Stimulated activated CD8-positive, alpha-beta memory T cell treated with anti-CD3 and anti-CD28 coated beads, Interleukin-4, amount 100 ng/mL, for 1 hour (primary cell): ENCODE measurements at regions not wholly inside any gene's neighbourhood (a gene's known extent, or its start where the extent isn't known, plus 50 kb on each side); places are given as distances from the start of the nearest gene placed in this dataset.
"Not testable (repeated sequence)": the region's sequence is repeated elsewhere in the genome, so short reads cannot be mapped to it uniquely, and the experiment has no call there.

Experiments
- DNase-seq, 2 donors: peaks; one replicate each; pipeline ENCODE4 v3.0.0-alpha.2; 2020; ENCODE audit warnings: low read depth in 2 of 2, low spot score in 1 of 2

- DNase-seq: no peak
Measured at GRCh38 chr6:139962654-139963347, 588.4 kb upstream of the CITED2 start.

DNA sequence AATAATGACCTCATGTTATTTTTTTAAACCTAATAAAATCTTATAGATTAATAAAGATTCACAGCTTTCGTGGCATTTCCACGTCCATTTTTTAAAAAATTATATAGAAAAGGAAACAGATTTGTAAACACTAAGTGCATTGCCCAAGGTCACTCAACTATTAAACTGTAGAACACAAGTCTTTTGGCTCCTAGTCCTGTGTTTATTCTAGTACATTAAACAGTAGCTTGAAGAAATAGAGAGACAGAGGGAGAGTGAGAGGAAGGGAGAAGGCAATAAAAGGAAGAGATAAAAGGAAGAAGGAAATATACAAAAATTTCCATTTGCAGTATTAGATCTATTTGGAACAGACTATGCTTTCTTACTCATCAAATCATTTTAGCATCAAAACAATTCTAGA lies 586.7 kb upstream of the CITED2 start:
- no peak for DNase-seq

GRCh38 chr6:139960671-139961070 lies 586.2 kb upstream of the CITED2 start:
- no peak for DNase-seq

GRCh38 chr6:139955366-139956155 lies 581.1 kb upstream of the CITED2 start:
- DNase-seq: no peak

DNA sequence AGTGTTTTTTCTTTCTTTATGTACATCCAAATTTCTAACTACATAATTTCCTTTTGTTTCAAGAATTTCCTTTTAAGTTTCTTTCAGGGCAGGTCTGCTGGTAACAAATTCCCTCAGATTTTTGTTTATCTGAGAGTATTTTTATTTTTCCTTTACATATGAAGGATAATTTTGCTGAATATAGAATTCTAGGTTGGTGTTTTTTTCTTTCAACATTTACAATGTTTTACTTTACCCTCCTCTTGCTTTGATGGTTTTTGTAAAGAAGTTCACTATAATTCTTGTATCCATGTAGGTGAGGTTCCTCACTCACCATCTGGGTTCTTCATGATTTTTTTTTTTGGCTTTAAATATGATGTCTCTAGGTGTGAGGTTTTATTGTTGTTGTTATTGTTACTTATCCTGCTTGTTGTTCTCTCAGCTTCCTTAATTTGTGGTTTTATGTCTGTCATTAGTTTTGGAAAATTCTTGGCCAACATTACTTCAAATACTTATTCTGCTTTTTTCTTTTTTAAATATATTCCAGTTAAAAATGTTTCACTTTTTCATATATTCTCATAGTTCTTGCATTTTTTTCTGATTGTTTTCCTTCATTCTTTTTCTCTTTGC lies 580.1 kb upstream of the CITED2 start:
- DNase-seq: no peak

DNA sequence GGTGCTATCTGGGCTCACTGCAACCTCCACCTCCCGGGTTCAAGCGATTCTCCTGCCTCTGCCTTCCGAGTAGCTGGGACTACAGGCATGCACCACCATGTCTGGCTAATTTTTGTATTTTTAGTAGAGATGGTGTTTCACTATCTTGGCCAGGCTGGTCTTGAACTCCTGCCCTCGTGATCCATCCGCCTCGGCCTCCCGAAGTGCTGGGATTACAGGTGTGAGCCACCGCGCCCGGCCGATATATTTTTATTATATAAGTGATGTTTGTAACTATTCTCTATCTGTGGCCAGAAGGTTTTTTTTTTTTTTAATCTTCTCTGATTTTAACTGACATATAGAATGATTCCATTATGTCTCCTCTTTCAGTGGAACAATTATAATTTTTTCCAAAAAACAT lies 579.3 kb upstream of the CITED2 start:
- DNase-seq: not testable (repeated sequence)

DNA sequence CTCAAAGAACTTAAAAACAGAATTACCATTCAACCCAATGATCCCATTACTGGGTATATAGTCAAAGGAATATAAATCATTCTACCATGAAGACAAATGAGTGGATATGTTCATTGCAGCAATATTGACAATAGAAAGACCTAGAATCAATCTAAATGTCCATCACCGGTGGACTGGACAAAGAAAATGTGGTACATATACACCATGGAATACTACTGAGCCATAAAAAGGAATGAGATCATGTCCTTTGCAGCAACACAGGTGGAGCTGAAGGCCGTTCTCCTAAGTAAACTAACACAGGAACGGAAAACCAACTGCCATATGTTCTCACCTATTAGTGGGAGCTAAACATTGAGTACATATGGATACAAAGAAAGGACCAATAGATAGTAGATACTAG lies 576.7 kb upstream of the CITED2 start:
- DNase-seq: no peak

DNA sequence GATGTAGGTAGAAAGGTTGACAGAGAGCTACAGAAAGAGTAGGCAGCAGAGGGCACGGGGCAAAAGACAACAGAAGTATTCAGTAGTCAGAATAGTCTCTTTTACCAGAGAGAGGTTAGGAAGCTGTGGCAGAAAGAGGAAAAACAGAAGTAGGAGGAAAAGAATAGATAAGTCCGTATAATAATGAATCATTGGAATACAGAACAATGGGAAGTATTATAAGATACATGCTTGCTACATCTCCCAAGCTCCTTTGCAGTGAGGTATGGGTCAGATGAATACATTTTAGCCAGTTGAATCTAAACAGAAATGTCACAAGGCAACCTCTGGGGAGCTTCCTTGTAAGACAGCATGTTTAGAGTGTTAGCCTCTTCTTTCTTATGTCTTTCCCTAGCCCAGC lies 570.5 kb upstream of the CITED2 start:
- no peak for DNase-seq

DNA sequence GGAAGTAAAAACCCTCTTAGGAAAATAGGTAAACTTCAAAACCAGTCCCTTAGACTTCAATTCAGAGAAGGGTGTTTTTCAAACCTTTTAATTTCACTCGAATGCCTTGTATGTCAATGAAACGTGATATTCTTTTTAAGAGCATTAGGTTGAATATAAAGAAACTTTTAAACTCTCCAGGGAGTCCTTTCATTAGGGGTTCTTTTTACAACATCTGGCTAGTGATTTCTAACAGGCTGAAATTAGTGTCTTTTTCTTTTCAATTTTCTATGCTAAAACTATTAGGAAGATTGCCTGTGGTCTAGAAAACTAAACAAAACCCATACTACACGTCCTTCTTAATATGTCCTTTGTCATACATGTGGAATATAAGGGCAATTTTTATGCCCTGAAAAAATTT lies 569.7 kb upstream of the CITED2 start:
- no peak for DNase-seq

DNA sequence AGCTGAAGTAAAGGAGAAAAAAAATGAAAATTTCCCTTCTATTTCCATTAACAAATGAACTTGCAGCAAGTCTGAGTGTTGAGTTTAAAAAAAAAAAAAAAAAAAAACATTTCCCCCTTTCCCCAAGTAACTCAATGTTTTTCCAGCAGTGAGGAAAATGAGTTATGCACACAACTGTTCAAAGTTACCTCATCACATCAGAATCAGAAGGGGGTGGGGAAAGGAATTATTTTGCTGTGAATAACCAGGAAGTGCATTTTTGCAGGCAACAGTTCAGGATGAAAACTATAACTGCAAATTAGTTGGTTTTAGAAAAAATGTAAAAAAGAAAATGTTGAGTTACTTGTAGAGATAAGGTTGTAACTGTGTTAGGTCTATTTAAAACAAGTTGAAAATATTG lies 568.9 kb upstream of the CITED2 start:
- no peak for DNase-seq

DNA sequence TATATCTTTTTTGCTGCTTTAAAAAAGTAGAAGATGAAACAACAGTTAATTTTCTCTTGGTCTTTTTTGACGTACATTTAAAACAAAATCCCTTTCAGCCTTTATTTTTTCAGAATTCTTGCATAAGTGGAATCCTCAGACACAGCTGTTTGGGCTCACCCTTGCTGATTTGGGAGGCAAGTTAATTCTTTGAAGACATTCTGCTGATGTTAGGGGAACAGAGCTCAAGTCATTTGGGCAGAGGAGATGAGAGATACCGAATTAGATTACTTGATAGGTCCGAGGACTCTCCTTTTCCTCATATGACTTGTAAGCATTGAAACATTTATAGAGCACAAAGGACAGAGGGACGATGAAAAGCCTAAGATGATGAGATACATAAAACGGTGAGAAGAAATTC lies 567.9 kb upstream of the CITED2 start:
- no peak for DNase-seq

DNA sequence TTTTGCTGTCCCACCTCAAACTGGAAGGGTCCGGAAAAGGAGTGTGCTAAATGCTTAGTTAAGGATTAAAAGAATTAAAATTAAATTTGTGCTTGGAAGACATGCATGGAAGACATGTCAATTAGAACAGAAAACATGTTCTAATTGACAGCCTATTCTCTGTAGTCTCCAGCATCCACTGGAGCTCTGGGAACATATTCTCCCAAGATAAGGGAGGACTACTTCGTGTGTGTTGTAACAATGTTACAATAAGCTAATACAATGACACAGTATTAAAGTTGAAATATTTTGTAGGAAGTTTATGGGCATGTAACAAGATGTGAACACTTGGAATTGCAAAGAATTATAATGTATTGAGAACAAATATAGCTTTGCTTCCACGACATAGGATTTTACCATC lies 567.4 kb upstream of the CITED2 start:
- no peak for DNase-seq

DNA sequence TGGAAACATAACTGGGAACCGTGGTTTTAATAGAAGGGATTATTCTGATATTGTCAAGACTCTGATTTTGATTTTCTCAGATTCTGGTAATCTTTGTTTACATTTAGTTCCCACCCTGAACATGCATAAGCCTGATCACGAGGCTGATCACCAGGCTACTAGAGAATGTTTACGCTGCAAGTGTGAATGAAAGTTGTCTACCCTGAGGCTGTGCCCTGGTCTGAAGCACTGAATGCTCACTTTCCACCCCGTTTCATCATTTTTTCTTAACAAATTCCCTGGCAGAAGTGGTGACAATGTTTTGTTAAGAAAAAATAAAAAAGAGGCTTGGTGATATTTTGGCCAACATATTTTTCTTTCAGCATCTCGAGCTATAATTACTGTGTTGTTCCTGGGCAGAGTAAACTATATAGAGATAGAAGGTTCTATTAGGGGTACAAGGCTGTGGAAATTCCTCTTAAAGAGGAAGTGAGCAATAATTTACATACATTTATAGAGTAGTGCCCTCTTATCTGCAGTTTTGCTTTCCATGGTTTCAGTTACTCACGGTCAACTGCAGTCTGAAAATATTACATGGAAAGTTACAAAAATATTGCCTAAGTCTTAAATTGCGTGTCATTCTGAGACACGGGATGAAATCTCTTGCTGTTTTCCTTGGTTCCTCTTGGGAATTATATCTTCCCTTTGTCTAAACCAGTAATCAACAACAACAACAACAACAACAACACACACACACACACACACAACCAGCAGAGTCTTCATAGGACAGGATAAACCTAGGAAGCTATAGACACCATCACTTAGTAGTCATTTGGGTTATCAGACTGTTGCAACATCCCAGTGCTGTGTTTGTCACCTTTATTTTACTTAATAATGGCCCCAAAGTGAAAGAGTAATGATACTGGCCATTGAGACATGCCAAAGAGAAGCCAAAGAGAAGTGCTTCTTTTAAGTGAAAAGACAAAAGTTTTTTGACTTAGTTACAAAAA lies 566.6 kb upstream of the CITED2 start:
- no peak for DNase-seq

DNA sequence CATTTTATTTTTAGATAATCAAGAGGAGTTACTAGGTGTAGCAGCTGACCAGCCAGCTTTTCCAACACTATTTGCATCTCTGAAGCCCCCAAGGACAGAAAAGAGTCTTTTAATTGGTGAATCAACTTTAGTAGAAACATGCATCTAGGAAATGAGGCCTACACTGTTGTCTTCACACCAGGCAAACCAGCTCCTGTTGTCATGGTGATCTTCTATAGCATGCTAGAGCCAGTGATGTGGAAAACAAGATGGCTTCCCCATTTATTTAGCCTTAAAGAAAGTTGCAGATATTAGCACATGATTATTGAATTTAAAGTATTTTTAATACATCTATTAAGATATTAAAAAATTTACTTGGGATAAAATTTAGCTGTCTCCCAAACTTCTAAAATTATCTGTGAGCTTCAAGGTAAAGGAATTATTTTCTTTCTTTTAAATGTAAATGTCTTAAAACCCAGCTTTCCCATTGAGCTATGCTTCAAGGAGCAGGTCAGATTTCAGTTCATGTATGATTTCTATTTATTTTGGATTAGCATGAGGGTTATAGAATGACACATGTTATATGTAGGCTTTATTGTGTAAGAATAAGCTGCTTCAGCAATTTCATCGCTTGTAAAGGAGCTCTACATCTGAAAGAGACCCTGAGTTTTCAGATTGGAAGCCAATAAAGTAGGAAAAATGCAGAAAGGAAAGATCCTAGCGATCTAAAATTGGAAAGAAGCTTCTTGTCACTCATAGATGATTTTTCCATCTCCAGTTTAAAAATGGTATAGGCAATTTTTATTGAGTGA lies 564.9 kb upstream of the CITED2 start:
- no peak for DNase-seq

- DNase-seq: no peak
Measured at GRCh38 chr6:139932671-139933070, 558.2 kb upstream of the CITED2 start.

DNA sequence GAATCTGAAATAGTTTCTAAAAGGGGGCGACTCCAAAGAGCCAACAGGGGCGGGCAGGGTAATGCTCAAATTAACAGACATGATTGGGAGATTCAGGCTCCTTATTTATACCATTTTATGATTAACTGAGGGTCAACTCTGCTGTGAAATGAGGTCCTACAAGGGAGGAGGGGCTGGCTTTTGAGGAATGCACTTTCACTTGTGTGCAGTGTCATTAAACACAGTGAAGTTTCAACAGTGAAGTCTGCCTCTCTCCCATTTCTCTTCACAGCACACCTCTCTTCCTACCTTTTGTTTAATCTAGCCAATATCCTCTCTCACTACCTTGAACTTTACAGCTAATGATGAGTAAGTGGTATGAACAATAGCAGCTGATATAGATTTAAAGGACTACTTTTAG lies 557.3 kb upstream of the CITED2 start:
- no peak for DNase-seq

DNA sequence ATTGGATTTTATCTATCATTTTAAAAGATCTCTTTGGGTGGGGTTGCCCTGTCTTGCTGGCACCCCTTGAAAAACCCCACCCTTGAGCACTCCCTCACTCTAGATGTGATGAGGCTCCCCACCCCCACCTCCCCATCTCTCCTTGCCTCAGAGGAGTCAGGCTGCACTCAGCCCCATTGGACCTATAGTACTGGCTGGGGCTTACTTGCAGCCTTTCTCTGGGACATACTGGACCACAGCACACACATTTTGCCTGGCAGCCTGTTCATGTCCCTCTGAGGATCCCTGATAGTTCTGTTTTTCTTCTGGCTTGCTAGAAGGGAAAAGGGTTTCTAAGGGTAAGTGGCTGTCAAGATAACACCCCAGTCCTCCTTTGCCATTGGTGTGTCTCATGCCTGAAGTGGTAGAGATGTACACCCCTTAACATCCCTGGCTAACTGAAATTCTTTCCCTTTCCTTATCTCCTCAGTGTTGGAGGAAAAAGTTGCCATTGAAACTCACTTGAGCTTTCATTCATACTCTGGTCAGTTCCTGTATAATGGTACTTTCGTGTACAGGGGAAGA lies 553.4 kb upstream of the CITED2 start:
- no peak for DNase-seq

DNA sequence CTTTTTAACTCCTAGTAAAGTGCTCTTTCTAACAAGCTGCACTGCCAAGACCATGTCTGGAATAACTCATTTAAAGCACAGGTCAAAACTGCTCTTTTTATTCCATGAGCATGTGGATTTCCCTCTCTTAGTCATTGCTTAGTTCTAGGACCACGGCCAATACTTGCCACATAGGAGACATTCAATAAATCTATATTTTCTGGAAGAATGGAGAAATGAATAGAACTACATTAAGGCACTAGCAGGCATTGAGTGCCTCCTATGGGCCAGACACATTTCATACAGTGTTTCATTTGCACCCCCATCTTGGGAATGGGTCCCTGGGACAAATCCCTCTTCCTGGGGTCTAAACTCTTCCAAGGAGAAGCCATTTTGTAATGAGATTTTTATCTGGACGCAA lies 552.8 kb upstream of the CITED2 start:
- no peak for DNase-seq

DNA sequence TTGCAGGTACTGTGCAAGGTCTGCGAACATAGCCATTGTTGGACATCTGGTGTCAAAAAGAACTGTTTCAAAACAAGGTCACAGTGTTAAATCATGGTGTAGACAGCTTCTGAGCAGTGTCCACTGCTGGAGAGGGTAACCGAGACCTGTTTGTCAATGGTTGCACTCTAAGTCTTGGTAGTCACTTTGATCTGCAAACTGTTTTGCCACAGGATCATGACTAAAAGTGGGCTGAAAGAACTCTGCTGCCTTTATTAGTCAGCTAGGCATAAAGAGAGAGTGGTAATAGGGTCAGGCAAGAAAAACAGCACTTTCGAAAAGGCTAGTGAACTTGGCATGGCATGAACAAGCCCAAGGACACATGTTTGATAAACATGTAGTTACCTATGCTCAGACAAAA lies 552.3 kb upstream of the CITED2 start:
- DNase-seq: no peak
